ENCODE measurements at regions not wholly inside any gene's neighbourhood (a gene's known extent, or its start where the extent isn't known, plus 50 kb on each side); places are given as distances from the start of the nearest gene placed in this dataset.
A peak's percentile ranks its signal among the peaks of the same experiment; 100 is the strongest.

DNA sequence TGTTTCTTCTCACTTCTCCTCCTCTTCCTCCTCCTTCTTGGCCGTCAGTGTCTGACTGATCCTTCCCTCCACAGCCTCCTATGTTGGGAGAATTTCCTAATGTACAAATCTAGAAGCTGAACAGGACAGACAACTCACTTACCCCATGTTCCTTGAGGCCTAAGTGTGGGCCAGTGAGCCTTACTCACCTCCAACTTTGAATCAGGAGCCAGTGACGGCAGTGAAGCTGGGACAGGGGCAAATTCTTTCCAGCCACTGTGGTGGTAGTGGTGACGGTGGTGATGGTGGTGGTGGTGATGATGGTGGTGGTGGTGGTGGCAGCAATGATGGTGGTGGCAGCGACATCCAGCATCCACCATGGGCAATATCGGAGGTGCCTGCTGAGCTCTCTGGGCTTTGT is 166.3 kb downstream of the FAM43A start:
- Mint-ChIP-seq H3K36me3 (no peaks in the 10 kb centered on the region), H3K4me3 (no peak overlapping the region), H3K27ac (no peak overlapping the region), H3K27me3 (ENCODE audit: insufficient read depth, low read depth) (peaks cover 7% of the 10 kb centered on the region), H3K4me1 (peaks cover 20% of the 10 kb centered on the region), H3K9me3 (peaks cover 3% of the 10 kb centered on the region)
- DNase-seq (ENCODE audit: low spot score) = no peak
- Histone ChIP-seq H3K4me2 (no peak overlapping the region), H3F3A (ENCODE audit: low read depth) (no peaks in the 10 kb centered on the region), H3K36me3 (no peaks in the 10 kb centered on the region), H3K79me2 (ENCODE audit: low read depth) (no peaks in the 10 kb centered on the region), H4K20me1 (ENCODE audit: low read depth) (no peaks in the 10 kb centered on the region), H2AFZ (replicated peaks) (no peak overlapping the region), H3K9ac (no peak overlapping the region), H3K27me3 (no peaks in the 10 kb centered on the region), H3K27ac (no peak overlapping the region), H3K9me3 (ENCODE audit: low read depth) (no peaks in the 10 kb centered on the region), H3K4me1 (peaks cover 11% of the 10 kb centered on the region), H3K4me3 (no peak overlapping the region)
- no peak for TF ChIP-seq EZH2phosphoT487 (IDR thresholded peaks at IDR 0.05)
- TF ChIP-seq, protein P1, sequence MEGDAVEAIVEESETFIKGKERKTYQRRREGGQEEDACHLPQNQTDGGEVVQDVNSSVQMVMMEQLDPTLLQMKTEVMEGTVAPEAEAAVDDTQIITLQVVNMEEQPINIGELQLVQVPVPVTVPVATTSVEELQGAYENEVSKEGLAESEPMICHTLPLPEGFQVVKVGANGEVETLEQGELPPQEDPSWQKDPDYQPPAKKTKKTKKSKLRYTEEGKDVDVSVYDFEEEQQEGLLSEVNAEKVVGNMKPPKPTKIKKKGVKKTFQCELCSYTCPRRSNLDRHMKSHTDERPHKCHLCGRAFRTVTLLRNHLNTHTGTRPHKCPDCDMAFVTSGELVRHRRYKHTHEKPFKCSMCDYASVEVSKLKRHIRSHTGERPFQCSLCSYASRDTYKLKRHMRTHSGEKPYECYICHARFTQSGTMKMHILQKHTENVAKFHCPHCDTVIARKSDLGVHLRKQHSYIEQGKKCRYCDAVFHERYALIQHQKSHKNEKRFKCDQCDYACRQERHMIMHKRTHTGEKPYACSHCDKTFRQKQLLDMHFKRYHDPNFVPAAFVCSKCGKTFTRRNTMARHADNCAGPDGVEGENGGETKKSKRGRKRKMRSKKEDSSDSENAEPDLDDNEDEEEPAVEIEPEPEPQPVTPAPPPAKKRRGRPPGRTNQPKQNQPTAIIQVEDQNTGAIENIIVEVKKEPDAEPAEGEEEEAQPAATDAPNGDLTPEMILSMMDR (IDR thresholded peaks at IDR 0.05) = no peak
- TF ChIP-seq EZH2 (IDR thresholded peaks at IDR 0.05) = no peak

DNA sequence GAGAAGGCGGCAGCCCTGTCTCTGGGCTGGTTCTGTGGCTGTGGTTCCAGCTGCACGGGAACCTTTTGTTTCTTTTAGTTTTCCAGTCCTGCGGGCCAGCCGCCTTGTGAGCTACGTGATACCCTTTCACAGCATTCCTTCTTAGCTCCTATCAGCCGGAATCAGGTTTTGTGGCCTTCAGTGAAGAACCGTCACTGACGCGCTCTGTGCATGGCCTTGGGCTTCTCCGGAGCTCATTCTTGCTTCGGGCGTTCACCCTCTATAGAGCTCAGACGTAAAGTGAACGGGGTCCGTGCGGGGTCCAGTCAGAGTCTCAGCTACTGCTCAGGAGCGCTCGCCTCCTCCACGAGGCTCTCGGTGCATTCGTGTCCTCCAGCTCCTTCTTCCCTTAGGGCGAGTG is 166.7 kb downstream of the FAM43A start:
- TF ChIP-seq, protein P1 (IDR thresholded peaks at IDR 0.05) = no peak
- TF ChIP-seq EZH2 (IDR thresholded peaks at IDR 0.05) = no peak
- TF ChIP-seq EZH2phosphoT487 (IDR thresholded peaks at IDR 0.05) = no peak
- Histone ChIP-seq H3K4me2 (no peak overlapping the region), H3K4me3 (no peak overlapping the region), H3K4me1 (peaks cover 11% of the 10 kb centered on the region), H3K27ac (no peak overlapping the region), H3K9me3 (ENCODE audit: low read depth) (no peaks in the 10 kb centered on the region), H4K20me1 (ENCODE audit: low read depth) (no peaks in the 10 kb centered on the region), H3F3A (ENCODE audit: low read depth) (no peaks in the 10 kb centered on the region), H3K79me2 (ENCODE audit: low read depth) (no peaks in the 10 kb centered on the region), H3K27me3 (no peaks in the 10 kb centered on the region), H3K36me3 (no peaks in the 10 kb centered on the region), H2AFZ (replicated peaks) (no peak overlapping the region), H3K9ac (no peak overlapping the region)
- Mint-ChIP-seq H3K4me3 (no peak overlapping the region), H3K27me3 (ENCODE audit: insufficient read depth, low read depth) (peaks cover 7% of the 10 kb centered on the region), H3K9me3 (peaks cover 3% of the 10 kb centered on the region), H3K36me3 (no peaks in the 10 kb centered on the region), H3K27ac (no peak overlapping the region), H3K4me1 (peaks cover 20% of the 10 kb centered on the region)
- DNase-seq (ENCODE audit: low spot score) = no peak

DNA sequence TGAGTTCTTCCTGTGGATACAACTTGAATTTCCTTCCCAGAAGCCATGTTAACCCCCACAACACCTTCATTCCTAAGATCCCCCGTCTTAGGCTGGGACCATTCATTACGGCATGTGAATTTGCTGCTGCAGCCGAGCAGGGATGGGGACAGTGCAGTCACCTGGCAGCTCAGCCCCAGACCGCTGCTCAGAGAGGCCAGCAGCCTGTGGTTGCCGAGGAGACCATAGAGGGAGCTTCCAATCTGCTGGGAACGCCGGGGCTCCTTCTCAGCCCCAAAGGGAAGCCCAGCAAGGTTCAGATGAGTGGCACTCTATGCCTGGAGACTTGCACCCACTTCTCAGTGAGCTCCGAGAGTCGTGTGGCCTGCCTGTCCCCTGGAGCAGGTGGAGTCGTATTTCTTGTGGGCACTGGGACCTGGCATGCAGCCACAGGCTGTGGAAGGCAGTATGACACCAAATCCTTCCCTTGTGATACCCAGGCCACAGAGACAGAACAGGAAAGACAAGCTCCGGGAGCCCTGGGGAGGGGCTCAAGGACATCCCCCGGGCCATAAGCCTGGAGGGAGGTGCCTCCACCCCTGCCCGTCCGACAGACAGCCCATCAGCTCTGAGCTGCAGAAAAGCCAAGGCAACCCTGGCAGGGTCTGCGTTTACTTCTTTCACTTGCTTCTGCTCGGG is 167.3 kb downstream of the FAM43A start:
- H3K9me3 ChIP-seq (ENCODE audit: low read depth) = no peaks in the 10 kb centered on the region
- Mint-ChIP-seq H3K27ac (no peak overlapping the region), H3K4me3 (no peak overlapping the region), H3K9me3 (peaks cover 3% of the 10 kb centered on the region), H3K27me3 (ENCODE audit: insufficient read depth, low read depth) (peaks cover 7% of the 10 kb centered on the region), H3K36me3 (no peaks in the 10 kb centered on the region), H3K4me1 (peaks cover 20% of the 10 kb centered on the region)
- no peaks in the 10 kb centered on the region for H3K79me2 ChIP-seq (ENCODE audit: low read depth)
- H3K4me1 ChIP-seq = peaks cover 11% of the 10 kb centered on the region
- H4K20me1 ChIP-seq (ENCODE audit: low read depth) = no peaks in the 10 kb centered on the region
- H3F3A ChIP-seq (ENCODE audit: low read depth) = no peaks in the 10 kb centered on the region
- no peak overlapping the region for H3K4me2 ChIP-seq
- no peak overlapping the region for H3K4me3 ChIP-seq
- no peak for TF ChIP-seq EZH2phosphoT487 (IDR thresholded peaks at IDR 0.05)
- TF ChIP-seq EZH2 (IDR thresholded peaks at IDR 0.05) = no peak
- TF ChIP-seq, protein P1 (IDR thresholded peaks at IDR 0.05) = no peak
- no peak overlapping the region for H3K9ac ChIP-seq
- H2AFZ ChIP-seq (replicated peaks) = no peak overlapping the region
- H3K27me3 ChIP-seq = no peaks in the 10 kb centered on the region
- peak; percentile 16 for DNase-seq (ENCODE audit: low spot score)
- H3K27ac ChIP-seq = no peak overlapping the region
- H3K36me3 ChIP-seq = no peaks in the 10 kb centered on the region
